ENCODE measurements at regions not wholly inside any gene's neighbourhood (a gene's known extent, or its start where the extent isn't known, plus 50 kb on each side); places are given as distances from the start of the nearest gene placed in this dataset.

DNA sequence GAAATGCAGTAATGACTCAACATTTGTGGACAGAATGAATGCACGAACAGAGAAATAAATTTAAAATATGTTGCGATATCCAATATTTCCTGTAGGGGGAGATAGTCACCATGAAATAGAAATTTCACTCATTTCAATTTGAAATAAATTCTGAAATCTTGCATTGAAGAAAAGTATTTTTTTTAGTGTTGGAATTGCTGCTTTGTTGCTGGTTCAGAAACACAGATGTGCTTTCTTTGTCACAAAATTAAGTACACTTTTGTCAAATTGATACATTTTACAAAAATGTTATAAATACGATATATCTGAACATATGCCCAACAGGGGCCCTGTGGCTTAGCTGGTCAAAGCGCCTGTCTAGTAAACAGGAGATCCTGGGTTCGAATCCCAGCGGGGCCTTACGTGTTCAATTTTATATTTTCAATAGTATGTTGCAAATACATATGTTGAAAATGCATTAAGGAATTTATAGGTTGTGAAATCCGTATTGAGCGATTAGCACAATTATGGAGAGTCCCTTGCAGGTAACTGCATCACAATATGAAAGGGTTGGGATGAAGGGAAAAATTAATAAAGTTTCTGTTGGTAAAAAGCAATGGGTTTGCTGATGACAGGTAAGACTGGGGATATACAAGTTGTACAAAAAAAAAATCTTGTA lies 85.4 kb upstream of the PRSS16 start (continued):
- TF ChIP-seq, protein P1, sequence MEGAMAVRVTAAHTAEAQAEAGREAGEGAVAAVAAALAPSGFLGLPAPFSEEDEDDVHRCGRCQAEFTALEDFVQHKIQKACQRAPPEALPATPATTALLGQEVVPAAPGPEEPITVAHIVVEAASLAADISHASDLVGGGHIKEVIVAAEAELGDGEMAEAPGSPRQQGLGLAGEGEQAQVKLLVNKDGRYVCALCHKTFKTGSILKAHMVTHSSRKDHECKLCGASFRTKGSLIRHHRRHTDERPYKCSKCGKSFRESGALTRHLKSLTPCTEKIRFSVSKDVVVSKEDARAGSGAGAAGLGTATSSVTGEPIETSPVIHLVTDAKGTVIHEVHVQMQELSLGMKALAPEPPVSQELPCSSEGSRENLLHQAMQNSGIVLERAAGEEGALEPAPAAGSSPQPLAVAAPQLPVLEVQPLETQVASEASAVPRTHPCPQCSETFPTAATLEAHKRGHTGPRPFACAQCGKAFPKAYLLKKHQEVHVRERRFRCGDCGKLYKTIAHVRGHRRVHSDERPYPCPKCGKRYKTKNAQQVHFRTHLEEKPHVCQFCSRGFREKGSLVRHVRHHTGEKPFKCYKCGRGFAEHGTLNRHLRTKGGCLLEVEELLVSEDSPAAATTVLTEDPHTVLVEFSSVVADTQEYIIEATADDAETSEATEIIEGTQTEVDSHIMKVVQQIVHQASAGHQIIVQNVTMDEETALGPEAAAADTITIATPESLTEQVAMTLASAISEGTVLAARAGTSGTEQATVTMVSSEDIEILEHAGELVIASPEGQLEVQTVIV (IDR thresholded peaks at IDR 0.05; ENCODE audit: borderline replicate concordance, partially characterized antibody), result no peak

DNA sequence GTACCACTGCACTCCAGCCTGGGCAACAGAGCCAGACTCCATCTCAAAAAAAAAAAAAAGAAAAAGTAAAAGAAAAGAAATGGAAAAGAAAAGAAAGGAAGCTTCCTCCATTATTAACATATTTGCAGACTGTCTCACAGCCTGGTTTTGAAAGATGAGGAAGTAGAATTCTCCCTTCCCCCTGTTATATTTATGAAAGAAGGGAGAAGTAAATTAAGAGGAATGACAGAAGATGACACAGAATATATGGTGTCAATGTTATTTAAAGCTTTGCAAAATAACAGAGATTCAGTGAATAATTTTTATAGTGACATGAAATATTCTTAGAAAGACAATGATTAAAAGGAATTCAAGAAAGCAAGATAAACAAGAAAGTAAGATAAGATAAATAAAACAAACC lies 83.7 kb upstream of the PRSS16 start:
- POLR2A ChIA-PET, result interaction anchor here (0.5 to 2.4 kb wide), 3 partner anchors 9 to 366 kb away, joined by 3 to 7 read pairs (median 5); no protein-coding TSS in a partner anchor
- TF ChIP-seq ASH2L (IDR thresholded peaks at IDR 0.05; ENCODE audit: borderline replicate concordance, low read depth) (no peak), EZH2 (IDR thresholded peaks at IDR 0.05; ENCODE audit: borderline replicate concordance, control insufficient read depth, low read depth, low read length) (no peak)
- RAD21 ChIA-PET (ENCODE audit: unreplicated experiment), result interaction anchor here (0.9 to 1.6 kb wide), 2 partner anchors 24 to 733 kb away, joined by 3 read pairs; no protein-coding TSS in a partner anchor
- no peaks in the 10 kb centered on the region for H3K9me3 ChIP-seq (replicated peaks; ENCODE audit: control insufficient read depth, insufficient read depth, low read length)
- H4K20me1 ChIP-seq (ENCODE audit: control insufficient read depth, insufficient read depth), result no peaks in the 10 kb centered on the region
- H3K27ac ChIP-seq (ENCODE audit: control insufficient read depth, insufficient read depth), result no peak overlapping the region
- H3K36me3 ChIP-seq (ENCODE audit: control insufficient read depth in 2 of 2, insufficient read depth in 2 of 2, low read length in 1 of 2), result no peaks in the 10 kb centered on the region
- no peak overlapping the region for H3K4me3 ChIP-seq
- no peaks in the 10 kb centered on the region for H3K4me1 ChIP-seq (ENCODE audit: control insufficient read depth, insufficient read depth, low read length)
- no peak overlapping the region for H3K4me2 ChIP-seq (ENCODE audit: control insufficient read depth, insufficient read depth)
- SMC1A ChIA-PET (ENCODE audit: uncharacterized antibody, unreplicated experiment), result interaction anchor here (0.6 to 2.5 kb wide), 7 partner anchors 12 to 732 kb away, joined by 3 to 14 read pairs (median 3); no protein-coding TSS in a partner anchor
- no peaks in the 10 kb centered on the region for H3K79me2 ChIP-seq (ENCODE audit: control insufficient read depth, insufficient read depth, low read length)
- no peak overlapping the region for H3K9ac ChIP-seq (ENCODE audit: control insufficient read depth, insufficient read depth, low read length)
- in situ Hi-C loops (cut with MboI), result loop anchor here (25.0 kb wide), 1 partner anchor 1198 kb away; no protein-coding TSS in a partner anchor
- CTCF ChIA-PET, result interaction anchor here (0.8 to 4.0 kb wide), 7 partner anchors 13 to 732 kb away, joined by 3 to 29 read pairs (median 8); no protein-coding TSS in a partner anchor
- intact Hi-C loops (cut with micrococcal nuclease; ENCODE audit: unreplicated experiment), result loop anchor here (5.0 to 10.0 kb wide), 3 partner anchors 443 to 1191 kb away; no protein-coding TSS in a partner anchor
- no peak overlapping the region for H2AFZ ChIP-seq (ENCODE audit: control insufficient read depth, low read depth, low read length)
- DNase-seq (ENCODE audit: low read depth, low spot score), result no peak
- ATAC-seq, result no peak
- BruUV-seq (replicated peaks), result no TSS peak
- no peak for FAIRE-seq
- no peaks in the 10 kb centered on the region for H3K27me3 ChIP-seq (replicated peaks in 1 of 2; ENCODE audit: control insufficient read depth in 2 of 2, insufficient read depth in 2 of 2, low read length in 1 of 2)
